ENCODE measurements at regions not wholly inside any gene's neighbourhood (a gene's known extent, or its start where the extent isn't known, plus 50 kb on each side); places are given as distances from the start of the nearest gene placed in this dataset.

DNA sequence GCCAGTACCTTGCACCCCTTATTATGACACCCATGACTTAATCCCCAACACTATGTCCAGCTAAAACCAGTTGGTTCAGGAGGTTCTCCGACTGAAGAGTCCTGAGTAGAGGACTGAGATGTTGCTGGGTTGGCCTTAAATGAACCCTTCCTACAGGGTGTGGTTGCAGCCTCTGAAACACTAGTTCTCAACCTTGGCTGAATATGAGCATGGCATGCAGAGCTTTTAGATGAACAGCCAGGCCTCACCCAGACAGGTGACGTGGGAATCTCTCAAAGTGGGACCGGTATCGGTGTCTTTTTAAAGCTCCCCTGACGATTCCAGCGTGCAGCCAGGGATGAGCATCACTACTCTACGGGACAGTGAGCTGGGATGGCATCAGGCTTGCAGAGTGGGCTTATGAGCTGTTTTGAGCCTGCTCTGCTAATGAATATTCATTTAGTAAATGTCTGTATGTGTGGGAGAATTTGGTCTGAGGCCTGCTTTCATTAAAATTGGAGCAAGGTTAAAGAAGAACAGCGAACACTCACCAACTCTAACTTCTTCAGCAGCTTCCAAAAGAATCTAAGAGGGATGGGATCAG is 79.7 kb upstream of the PRICKLE2 start:
- H3K4me3 ChIP-seq (replicated peaks; ENCODE audit: low read depth, low read length), result no peak overlapping the region
- no peak for DNase-seq (ENCODE audit: low read depth)
- TF ChIP-seq, protein P1, sequence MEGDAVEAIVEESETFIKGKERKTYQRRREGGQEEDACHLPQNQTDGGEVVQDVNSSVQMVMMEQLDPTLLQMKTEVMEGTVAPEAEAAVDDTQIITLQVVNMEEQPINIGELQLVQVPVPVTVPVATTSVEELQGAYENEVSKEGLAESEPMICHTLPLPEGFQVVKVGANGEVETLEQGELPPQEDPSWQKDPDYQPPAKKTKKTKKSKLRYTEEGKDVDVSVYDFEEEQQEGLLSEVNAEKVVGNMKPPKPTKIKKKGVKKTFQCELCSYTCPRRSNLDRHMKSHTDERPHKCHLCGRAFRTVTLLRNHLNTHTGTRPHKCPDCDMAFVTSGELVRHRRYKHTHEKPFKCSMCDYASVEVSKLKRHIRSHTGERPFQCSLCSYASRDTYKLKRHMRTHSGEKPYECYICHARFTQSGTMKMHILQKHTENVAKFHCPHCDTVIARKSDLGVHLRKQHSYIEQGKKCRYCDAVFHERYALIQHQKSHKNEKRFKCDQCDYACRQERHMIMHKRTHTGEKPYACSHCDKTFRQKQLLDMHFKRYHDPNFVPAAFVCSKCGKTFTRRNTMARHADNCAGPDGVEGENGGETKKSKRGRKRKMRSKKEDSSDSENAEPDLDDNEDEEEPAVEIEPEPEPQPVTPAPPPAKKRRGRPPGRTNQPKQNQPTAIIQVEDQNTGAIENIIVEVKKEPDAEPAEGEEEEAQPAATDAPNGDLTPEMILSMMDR (IDR thresholded peaks at IDR 0.05; ENCODE audit: low read length, missing control alignments), result no peak

DNA sequence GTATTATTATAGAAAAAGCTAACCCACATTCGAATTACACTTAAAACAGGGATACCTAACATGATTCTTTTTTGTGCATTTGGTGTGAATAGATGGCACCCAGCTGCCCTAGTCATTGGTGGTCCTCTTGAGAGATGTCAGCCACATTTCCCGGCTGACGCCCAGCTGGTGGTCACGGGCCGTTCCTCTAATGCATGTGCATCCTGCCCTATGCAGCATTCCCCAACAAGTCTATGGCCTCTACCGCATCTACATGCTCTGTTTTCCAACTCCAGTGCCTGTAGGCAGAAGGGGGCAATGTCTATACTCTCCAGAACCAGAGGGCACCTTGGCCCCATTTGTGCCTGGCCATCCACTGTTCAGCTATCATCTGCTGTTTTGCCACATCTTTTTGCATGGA is 78.6 kb upstream of the PRICKLE2 start:
- DNase-seq (ENCODE audit: low read depth), result no peak
- TF ChIP-seq, protein P1 (IDR thresholded peaks at IDR 0.05; ENCODE audit: low read length, missing control alignments), result no peak
- H3K4me3 ChIP-seq (replicated peaks; ENCODE audit: low read depth, low read length), result no peak overlapping the region

DNA sequence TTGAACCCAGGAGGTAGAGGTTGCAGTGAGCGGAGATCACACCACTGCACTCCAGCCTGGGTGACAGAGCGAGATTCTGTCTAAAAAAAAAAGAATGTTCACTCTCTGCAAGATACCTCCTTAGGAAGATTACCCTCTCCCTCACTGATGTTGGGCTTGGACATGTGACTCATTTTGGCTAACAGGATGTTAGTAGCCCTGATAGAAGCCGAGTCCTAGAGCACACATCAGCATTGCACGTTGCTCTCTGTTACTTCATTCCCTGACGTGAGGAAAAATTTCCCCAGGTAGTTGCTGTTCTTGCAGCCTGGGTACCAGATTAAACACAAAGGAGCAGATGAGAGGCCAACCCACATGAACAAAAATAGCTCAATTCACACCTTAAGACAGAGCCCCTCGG is 78.1 kb upstream of the PRICKLE2 start:
- H3K4me3 ChIP-seq (replicated peaks; ENCODE audit: low read depth, low read length), result no peak overlapping the region
- DNase-seq (ENCODE audit: low read depth), result peak; percentile 27
- TF ChIP-seq, protein P1 (IDR thresholded peaks at IDR 0.05; ENCODE audit: low read length, missing control alignments), result no peak

DNA sequence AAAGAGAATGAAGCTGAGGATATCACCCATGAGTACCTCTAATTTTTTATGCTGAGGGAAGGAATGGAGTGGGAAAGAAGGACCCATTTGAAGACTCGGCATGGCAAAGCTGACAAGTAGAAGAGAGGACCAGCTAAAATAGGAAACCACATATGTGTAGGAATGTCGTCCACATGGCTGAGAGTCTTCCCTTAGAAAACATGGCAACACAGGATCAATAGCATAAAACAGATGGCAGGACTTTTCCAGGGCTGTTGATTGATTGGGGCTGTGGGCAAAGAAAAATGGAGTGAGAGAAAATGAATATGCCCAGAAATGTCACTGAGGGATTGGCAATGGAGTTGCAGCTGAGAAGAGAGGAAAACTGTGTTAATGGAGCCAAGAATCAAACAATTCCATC is 76.2 kb upstream of the PRICKLE2 start:
- no peak for DNase-seq (ENCODE audit: low read depth)
- H3K4me3 ChIP-seq (replicated peaks; ENCODE audit: low read depth, low read length), result no peak overlapping the region
- TF ChIP-seq, protein P1 (IDR thresholded peaks at IDR 0.05; ENCODE audit: low read length, missing control alignments), result no peak

DNA sequence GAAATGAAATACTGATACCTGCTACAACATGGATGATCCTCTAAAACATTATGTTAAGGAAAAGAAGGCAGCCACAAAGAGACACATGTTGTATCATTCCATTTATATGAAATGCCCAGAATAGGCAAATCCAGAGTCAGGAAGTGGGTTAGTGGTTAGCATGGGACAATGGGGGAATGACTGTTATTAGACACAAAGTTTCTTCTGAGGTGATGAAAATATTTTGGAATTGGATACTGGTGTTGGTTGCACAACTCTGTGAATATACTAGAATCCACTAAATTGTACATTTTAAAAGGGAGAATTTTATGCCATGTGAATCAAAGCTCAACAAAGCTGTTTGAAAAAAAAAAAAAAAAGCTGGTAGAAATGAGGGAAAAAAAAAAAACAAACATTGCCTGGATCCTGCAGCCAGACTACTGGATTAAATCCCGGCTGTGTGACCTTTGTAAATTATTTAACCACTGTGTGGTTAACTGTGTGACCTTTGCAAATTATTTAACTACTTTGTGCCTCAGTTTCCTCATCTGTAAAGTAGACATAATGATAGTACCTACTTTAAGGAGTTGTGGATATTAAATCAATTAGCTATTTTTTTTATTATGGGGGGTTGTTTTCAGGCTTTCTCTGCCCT is 75.6 kb upstream of the PRICKLE2 start:
- TF ChIP-seq, protein P1 (IDR thresholded peaks at IDR 0.05; ENCODE audit: low read length, missing control alignments), result no peak
- peak; percentile 90 for DNase-seq (ENCODE audit: low read depth)
- no peak overlapping the region for H3K4me3 ChIP-seq (replicated peaks; ENCODE audit: low read depth, low read length)

DNA sequence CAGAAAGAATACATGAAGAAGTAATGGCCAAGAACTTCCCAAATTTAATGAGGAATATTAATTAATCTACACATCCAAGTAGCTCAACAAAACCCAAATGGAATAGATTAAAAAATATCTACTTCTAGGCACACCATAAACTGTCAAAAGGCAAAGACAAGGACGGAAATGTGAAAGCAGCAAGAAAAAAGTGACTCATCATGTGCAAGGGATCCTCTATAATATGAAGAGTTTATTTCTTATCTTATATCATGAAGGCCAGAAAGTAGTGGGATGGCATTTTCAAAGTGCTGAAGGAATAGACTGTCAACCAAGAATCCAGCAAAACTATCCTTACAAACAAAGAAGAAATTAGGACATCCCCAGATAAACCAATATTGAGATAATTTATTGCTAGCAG is 73.9 kb upstream of the PRICKLE2 start:
- TF ChIP-seq, protein P1 (IDR thresholded peaks at IDR 0.05; ENCODE audit: low read length, missing control alignments), result no peak
- peak; percentile 27 for DNase-seq (ENCODE audit: low read depth)
- no peak overlapping the region for H3K4me3 ChIP-seq (replicated peaks; ENCODE audit: low read depth, low read length)

DNA sequence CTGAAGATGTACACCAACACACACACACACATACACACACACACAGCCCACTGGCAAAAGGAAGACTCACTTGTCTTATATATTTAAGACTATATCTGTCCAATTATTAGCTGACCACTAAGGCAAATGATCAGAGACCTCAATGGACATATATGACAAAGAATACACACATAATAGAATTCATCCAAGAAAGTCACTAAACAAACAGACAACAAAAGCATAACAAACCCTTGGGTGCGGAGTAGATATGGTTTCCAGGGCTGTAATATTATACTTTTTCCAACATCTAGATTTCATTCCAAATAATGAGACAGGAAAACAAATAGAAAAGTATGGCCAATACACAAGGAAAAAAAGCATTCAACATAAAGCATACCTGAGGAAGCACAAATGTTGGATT is 72.3 kb upstream of the PRICKLE2 start:
- no peak overlapping the region for H3K4me3 ChIP-seq (replicated peaks; ENCODE audit: low read depth, low read length)
- TF ChIP-seq, protein P1 (IDR thresholded peaks at IDR 0.05; ENCODE audit: low read length, missing control alignments), result no peak
- no peak for DNase-seq (ENCODE audit: low read depth)
